Upper lobe of left lung (tissue), 6 donors: ENCODE measurements at regions not wholly inside any gene's neighbourhood (a gene's known extent, or its start where the extent isn't known, plus 50 kb on each side); places are given as distances from the start of the nearest gene placed in this dataset.
A peak's percentile ranks its signal among the peaks of the same experiment; 100 is the strongest.

Experiments used
- ATAC-seq, 2 donors: fragments of 200-7000 bp; cut with Tn5 transposase; one replicate each; pipeline ENCODE4 v1.9.1; 2022; ENCODE audit warnings: mild to moderate bottlenecking in 2 of 2, moderate library complexity in 2 of 2; ENCODE audit not compliant: low FRiP score in 2 of 2
- DNase-seq, 2 donors: peaks; one replicate each; pipeline ENCODE4 v3.0.0-alpha.2; 2019 to 2020
- H3K27ac ChIP-seq, 4 donors: fragments of 200-600 bp; sonication (generic); one replicate each; pipeline ENCODE4 v1.5.1; 2016 to 2019
- H3K27me3 ChIP-seq, 4 donors: fragments of 200-600 bp; sonication (generic); one replicate each; pipeline ENCODE4 v1.5.1; 2017 to 2019
- H3K36me3 ChIP-seq, 4 donors: fragments of 200-600 bp; sonication (generic); one replicate each; pipeline ENCODE4 v1.5.1; 2016 to 2019
- H3K4me1 ChIP-seq, 4 donors: fragments of 200-600 bp; sonication (generic); one replicate each; pipeline ENCODE4 v1.5.1; 2018 to 2019
- H3K4me3 ChIP-seq, 4 donors: fragments of 200-600 bp; sonication (generic); one replicate each; pipeline ENCODE4 v1.5.1; 2017 to 2019; ENCODE audit warnings: mild to moderate bottlenecking in 2 of 4, moderate library complexity in 1 of 4
- H3K9me3 ChIP-seq, 4 donors: fragments of 200-600 bp; sonication (generic); one replicate each; pipeline ENCODE4 v1.5.1; 2018 to 2019
- CTCF ChIP-seq, 6 experiments: fragments of 450-650 bp in 4 of 6; fragments of 200-600 bp in 2 of 6; sonication (generic) in 2 of 6; IDR thresholded peaks; one replicate each; pipeline ENCODE4 v1.5.1; 2016 to 2019; ENCODE audit warnings: antibody characterized with exemption in 6 of 6
- EP300 ChIP-seq, 4 donors: sonication (generic); formaldehyde crosslinking; IDR thresholded peaks; one replicate each; pipeline ENCODE4 v1.5.1; 2017; ENCODE audit warnings: antibody characterized with exemption in 4 of 4, control low read depth in 2 of 4
- POLR2A ChIP-seq, 4 donors: fragments of 450-650 bp; IDR thresholded peaks; one replicate each; pipeline ENCODE4 v1.5.1; 2016 to 2017; ENCODE audit warnings: antibody characterized with exemption in 4 of 4, mild to moderate bottlenecking in 2 of 4
- POLR2AphosphoS5 ChIP-seq, 2 donors: sonication (generic); formaldehyde crosslinking; IDR thresholded peaks; one replicate each; pipeline ENCODE4 v1.5.1; 2017; ENCODE audit warnings: antibody characterized with exemption in 2 of 2
- WGBS, 2 donors: methylation state at CpG; one replicate each; pipeline ENCODE4 v1.1.5; 2017 to 2018; 5-methylcytosine and 5-hydroxymethylcytosine counted together
- donor health status: DM: no; HTN: no; CAD: no; lungs with moderate emphysema.
- donor health status: DM: no; HTN: yes; CAD: no; lungs with severe emphysema.

- no peaks in the 10 kb centered on the region for H3K27me3 ChIP-seq
- ATAC-seq = no peak
Observed at GRCh38 chr17:79361221-79361734, 249.6 kb downstream of the RBFOX3 start.

GRCh38 chr17:79360196-79360595 is 250.7 kb downstream of the RBFOX3 start:
- Histone ChIP-seq H3K27ac (no peak overlapping the region), H3K27me3 (no peaks in the 10 kb centered on the region), H3K4me3 (no peak overlapping the region), H3K36me3 (no peaks in the 10 kb centered on the region), H3K9me3 (no peaks in the 10 kb centered on the region), H3K4me1 (peaks cover 0 to 19% (median 3%) of the 10 kb centered on the region in 4 donors)
- WGBS, 2 donors = 86 to 91% methylated on average over 13 to 17 of the region's 17 CpGs
- TF ChIP-seq CTCF (IDR thresholded peaks at IDR 0.05) (no peak), POLR2A (IDR thresholded peaks at IDR 0.05) (no peak), POLR2AphosphoS5 (IDR thresholded peaks at IDR 0.05) (no peak), EP300 (IDR thresholded peaks at IDR 0.05) (no peak)
- DNase-seq (peak in 1 of 2 donors; percentile 66), ATAC-seq (no peak)

More at GRCh38 chr17:79361221-79361734, 249.6 kb downstream of the RBFOX3 start:
- peak in 1 of 2 donors; percentile 51 for DNase-seq
- no peaks in the 10 kb centered on the region for H3K36me3 ChIP-seq
- TF ChIP-seq POLR2A (IDR thresholded peaks at IDR 0.05) (no peak), EP300 (IDR thresholded peaks at IDR 0.05) (no peak), POLR2AphosphoS5 (IDR thresholded peaks at IDR 0.05) (no peak), CTCF (IDR thresholded peaks at IDR 0.05) (no peak)
- peaks cover 0 to 19% (median 3%) of the 10 kb centered on the region in 4 donors for H3K4me1 ChIP-seq
- no peaks in the 10 kb centered on the region for H3K9me3 ChIP-seq
- no peak overlapping the region for H3K27ac ChIP-seq
- no peak overlapping the region for H3K4me3 ChIP-seq
- WGBS, 2 donors = 60 to 67% methylated on average over 11 to 12 of the region's 12 CpGs

GRCh38 chr17:79356839-79357447 is 253.9 kb downstream of the RBFOX3 start:
- TF ChIP-seq EP300 (IDR thresholded peaks at IDR 0.05) (no peak), CTCF (IDR thresholded peaks at IDR 0.05) (no peak), POLR2A (IDR thresholded peaks at IDR 0.05) (no peak), POLR2AphosphoS5 (IDR thresholded peaks at IDR 0.05) (no peak)
- Histone ChIP-seq H3K36me3 (no peaks in the 10 kb centered on the region), H3K27me3 (no peaks in the 10 kb centered on the region), H3K27ac (peak overlapping the region in 3 of 4 donors; percentile 9 to 67 (median 60)), H3K4me1 (peaks cover 0 to 15% (median 3%) of the 10 kb centered on the region in 4 donors), H3K4me3 (no peak overlapping the region), H3K9me3 (no peaks in the 10 kb centered on the region)
- 66 to 70% methylated on average over 15 to 16 of the region's 16 CpGs for WGBS, 2 donors
- DNase-seq (peak; percentile 41 to 65), ATAC-seq (peak in 1 of 2 donors; percentile 61)

GRCh38 chr17:79355165-79355564 is 255.7 kb downstream of the RBFOX3 start:
- no peaks in the 10 kb centered on the region for H3K27me3 ChIP-seq
- WGBS, 2 donors = 55 to 59% methylated on average over 11 to 12 of the region's 12 CpGs

More at GRCh38 chr17:79355165-79355564, 255.7 kb downstream of the RBFOX3 start:
- no peak for ATAC-seq
- DNase-seq = no peak
- Histone ChIP-seq H3K36me3 (no peaks in the 10 kb centered on the region), H3K9me3 (no peaks in the 10 kb centered on the region), H3K4me1 (peaks cover 0 to 8% (median 3%) of the 10 kb centered on the region in 4 donors), H3K4me3 (no peak overlapping the region), H3K27ac (no peak overlapping the region)
- TF ChIP-seq CTCF (IDR thresholded peaks at IDR 0.05) (no peak), EP300 (IDR thresholded peaks at IDR 0.05) (no peak), POLR2A (IDR thresholded peaks at IDR 0.05) (no peak), POLR2AphosphoS5 (IDR thresholded peaks at IDR 0.05) (no peak)
